HCT116 (cell line): ENCODE measurements at regions not wholly inside any gene's neighbourhood (a gene's known extent, or its start where the extent isn't known, plus 50 kb on each side); places are given as distances from the start of the nearest gene placed in this dataset.

Experiments
- ATAC-seq: fragments of 200-7000 bp; cut with Tn5 transposase; 2 replicates; pipeline ENCODE4 v1.9.1; 2020; ENCODE audit warnings: mild to moderate bottlenecking, moderate library complexity
- BruUV-seq: library from RNA; stranded (reverse); fragments of 400-500 nt; replicated peaks from 2 replicates; lab custom pipeline; 2021; lab: Mats Ljungman, UMichigan
- CTCF ChIA-PET: fragments of 300-600 bp; sonication (Branson Sonifier 250); formaldehyde crosslinking; loops from one replicate; lab custom pipeline; 2021; ENCODE audit warnings: antibody characterized with exemption; lab: Charles Lee
- POLR2A ChIA-PET: fragments of 300-600, 350-600 bp; sonication (Branson Sonifier 250); formaldehyde crosslinking; loops from one replicate; lab custom pipeline; 2021; ENCODE audit warnings: antibody characterized with exemption; lab: Charles Lee
- RAD21 ChIA-PET, 2 experiments: fragments of 300-600 bp; sonication (Branson Sonifier 250); formaldehyde crosslinking; loops; one replicate each; lab custom pipeline; 2023; ENCODE audit warnings: low total read pairs in 2 of 2; ENCODE audit not compliant: uncharacterized antibody in 2 of 2, unreplicated experiment in 2 of 2, low non-redundant PET in 1 of 2; lab: Charles Lee
- DNase-seq: peaks from one replicate; pipeline ENCODE4 v3.0.0-alpha.2; 2010; ENCODE audit warnings: low read depth, low spot score
- H2AFZ ChIP-seq: fragments of 200-600 bp; shearing (Covaris generic), sonication (generic); 2 replicates; pipeline ENCODE4 v1.6.1; 2017; ENCODE audit warnings: low read depth, mixed run types, mixed read lengths, antibody characterized with exemption, low read length; ENCODE audit not compliant: poor library complexity, severe bottlenecking
- H3K27ac ChIP-seq: 2 replicates; pipeline ENCODE4 v1.5.1; 2012; ENCODE audit warnings: low read depth, low read length
- H3K27me3 ChIP-seq: fragments of 200-600 bp; sonication (generic); 2 replicates; pipeline ENCODE4 v1.6.1; 2016; ENCODE audit warnings: mixed run types, low read length, mixed read lengths; ENCODE audit not compliant: insufficient read depth
- H3K36me3 ChIP-seq, 2 experiments: fragments of 200-500 bp in 1 of 2; fragments of 200-600 bp in 1 of 2; sonication (Bioruptor generic) in 1 of 2; sonication (generic) in 1 of 2; 2 replicates each; pipeline versions ENCODE4 v1.5.1 to v1.6.1; 2014 to 2016; ENCODE audit warnings: low read length in 2 of 2, inconsistent platforms in 1 of 2, mixed read lengths in 1 of 2, mixed run types in 1 of 2; ENCODE audit not compliant: insufficient read depth in 2 of 2, control insufficient read depth in 1 of 2
- H3K4me1 ChIP-seq, 2 experiments: fragments of 200-600 bp in 1 of 2; sonication (generic) in 1 of 2; 2 replicates each; pipeline versions ENCODE4 v1.5.1 to v1.6.1; 2012 to 2017; ENCODE audit warnings: low read length in 2 of 2, inconsistent platforms in 1 of 2, mild to moderate bottlenecking in 1 of 2, mixed read lengths in 1 of 2, mixed run types in 1 of 2, moderate library complexity in 1 of 2; ENCODE audit not compliant: insufficient read depth in 2 of 2, control insufficient read depth in 1 of 2
- H3K4me2 ChIP-seq: fragments of 200-600 bp; sonication (generic); 2 replicates; pipeline ENCODE4 v1.6.1; 2017; ENCODE audit warnings: mixed run types, low read length, mixed read lengths
- H3K4me3 ChIP-seq, 2 experiments: fragments of 200-600 bp in 1 of 2; sonication (generic) in 1 of 2; replicated peaks in 1 of 2; 2 replicates each; pipeline ENCODE4 v1.5.1; 2011 to 2016; ENCODE audit warnings: low read length in 2 of 2, control low read depth in 1 of 2, low read depth in 1 of 2, mild to moderate bottlenecking in 1 of 2, mixed read lengths in 1 of 2, mixed run types in 1 of 2
- H3K79me2 ChIP-seq: fragments of 200-600 bp; sonication (generic); 2 replicates; pipeline ENCODE4 v1.6.1; 2017; ENCODE audit warnings: mild to moderate bottlenecking, mixed run types, low read length, moderate library complexity, mixed read lengths; ENCODE audit not compliant: insufficient read depth
- H3K9ac ChIP-seq: fragments of 200-600 bp; sonication (generic); 2 replicates; pipeline ENCODE4 v1.6.1; 2016; ENCODE audit warnings: low read length, mixed read lengths
- H3K9me2 ChIP-seq: fragments of 200-600 bp; sonication (generic), shearing (Covaris generic); 2 replicates; pipeline ENCODE4 v1.6.1; 2017; ENCODE audit warnings: mixed run types, mild to moderate bottlenecking, moderate library complexity; ENCODE audit not compliant: insufficient read depth
- H3K9me3 ChIP-seq, 2 experiments: fragments of 200-500 bp in 1 of 2; fragments of 200-600 bp in 1 of 2; sonication (Bioruptor generic) in 1 of 2; sonication (generic) in 1 of 2; 2 replicates each; pipeline ENCODE4 v1.6.1; 2014 to 2017; ENCODE audit warnings: low read length in 2 of 2, mixed read lengths in 2 of 2, inconsistent platforms in 1 of 2, low read depth in 1 of 2, mild to moderate bottlenecking in 1 of 2, mixed run types in 1 of 2, moderate library complexity in 1 of 2; ENCODE audit not compliant: control insufficient read depth in 1 of 2, insufficient read depth in 1 of 2
- H4K20me1 ChIP-seq: fragments of 200-600 bp; sonication (generic), shearing (Covaris generic); 2 replicates; pipeline ENCODE4 v1.6.1; 2017; ENCODE audit warnings: mixed run types, mild to moderate bottlenecking, moderate library complexity; ENCODE audit not compliant: insufficient read depth
- ATF3 ChIP-seq: IDR thresholded peaks from 2 replicates; pipeline ENCODE4 v1.6.1; 2012
- CEBPB ChIP-seq: IDR thresholded peaks from 2 replicates; pipeline ENCODE4 v1.6.1; 2012; ENCODE audit warnings: low read depth
- CTCF ChIP-seq, 3 experiments: fragments of 200-600 bp in 1 of 3; sonication (generic) in 1 of 3; IDR thresholded peaks in 2 of 3; conservative IDR thresholded peaks in 1 of 3; 2 replicates each; pipeline ENCODE4 v1.5.1; 2012 to 2017; ENCODE audit warnings: low read depth in 2 of 3, low read length in 2 of 3, antibody characterized with exemption in 1 of 3, borderline replicate concordance in 1 of 3, control low read depth in 1 of 3, mild to moderate bottlenecking in 1 of 3, mixed read lengths in 1 of 3, mixed run types in 1 of 3, moderate library complexity in 1 of 3; ENCODE audit not compliant: insufficient read depth in 1 of 3
- ELF1 ChIP-seq: IDR thresholded peaks from 2 replicates; pipeline ENCODE4 v1.6.1; 2012; ENCODE audit warnings: low read depth, borderline replicate concordance
- EZH2 ChIP-seq: fragments of 200-600 bp; sonication (generic); IDR thresholded peaks from 2 replicates; pipeline ENCODE4 v1.6.1; 2017; ENCODE audit warnings: antibody characterized with exemption, mixed run types
- FOSL1 ChIP-seq: IDR thresholded peaks from 2 replicates; pipeline ENCODE4 v1.6.1; 2012; ENCODE audit warnings: low read depth
- MAX ChIP-seq: IDR thresholded peaks from 2 replicates; pipeline ENCODE4 v1.6.1; 2012
- POLR2A ChIP-seq: IDR thresholded peaks from 2 replicates; pipeline ENCODE4 v1.7.0; 2011; ENCODE audit warnings: borderline replicate concordance; ENCODE audit not compliant: insufficient read depth, insufficient read length; ENCODE audit errors: extremely low read depth
- POLR2AphosphoS5 ChIP-seq: IDR thresholded peaks from 2 replicates; pipeline ENCODE4 v1.6.1; 2011; ENCODE audit warnings: mild to moderate bottlenecking, low read depth, low read length, moderate library complexity
- RAD21 ChIP-seq: IDR thresholded peaks from 2 replicates; pipeline ENCODE4 v1.6.1; 2012; ENCODE audit warnings: low read depth, mild to moderate bottlenecking
- SIN3A ChIP-seq: IDR thresholded peaks from 2 replicates; pipeline ENCODE4 v1.6.1; 2012; ENCODE audit warnings: low read depth
- SP1 ChIP-seq: IDR thresholded peaks from 2 replicates; pipeline ENCODE4 v1.6.1; 2012; ENCODE audit warnings: low read depth
- TCF7L2 ChIP-seq: IDR thresholded peaks from 2 replicates; pipeline ENCODE4 v1.7.0; 2011; ENCODE audit warnings: borderline replicate concordance, inconsistent platforms; ENCODE audit not compliant: insufficient read depth, insufficient read length; ENCODE audit errors: extremely low read depth
- ZBTB33 ChIP-seq: IDR thresholded peaks from 2 replicates; pipeline ENCODE4 v1.6.1; 2011; ENCODE audit warnings: mild to moderate bottlenecking, low read length, moderate library complexity; ENCODE audit not compliant: insufficient replicate concordance; ENCODE audit errors: extremely low read depth
- ZFX ChIP-seq: fragments of 450-650 bp; IDR thresholded peaks from 2 replicates; pipeline ENCODE4 v1.6.1; 2017
- ZNF274 ChIP-seq: fragments of 200-500 bp; sonication (Bioruptor generic); IDR thresholded peaks from 2 replicates; pipeline ENCODE4 v1.6.1; 2014; ENCODE audit warnings: mild to moderate bottlenecking, low read depth, low read length, inconsistent platforms
- intact Hi-C: fragments of 100-400 bp; cut with micrococcal nuclease; formaldehyde crosslinking; loops from 2 replicates; pipeline ENCODE4 v1.10.0; 2022

- H3K36me3 ChIP-seq, result no peaks in the 10 kb centered on the region
- no peaks in the 10 kb centered on the region for H3K9me2 ChIP-seq
- H3K79me2 ChIP-seq, result no peaks in the 10 kb centered on the region
- no peaks in the 10 kb centered on the region for H3K27me3 ChIP-seq
- DNase-seq, result no peak
- no peaks in the 10 kb centered on the region for H4K20me1 ChIP-seq
- RAD21 ChIA-PET, result no interaction called here
- ATAC-seq, result no peak
- no peak overlapping the region for H3K27ac ChIP-seq
- H3K4me1 ChIP-seq, result no peaks in the 10 kb centered on the region
- TF ChIP-seq ZFX (no peak), RAD21 (no peak), MAX (no peak), ELF1 (no peak), SP1 (no peak), ZNF274 (no peak), ATF3 (no peak), SIN3A (no peak), TCF7L2 (no peak), POLR2AphosphoS5 (no peak), EZH2 (no peak), CTCF (IDR thresholded peaks at IDR 0.05 in 2 of 3, conservative IDR thresholded peaks at IDR 0.05 in 1 of 3; ENCODE audit: borderline replicate concordance in 1 of 3, insufficient read depth in 1 of 3, low read depth in 2 of 3, low read length in 2 of 3) (no peak), ZBTB33 (no peak), CEBPB (no peak), POLR2A (no peak), FOSL1 (no peak)
- no peak overlapping the region for H3K4me2 ChIP-seq
- intact Hi-C loops, result no loop called here
- no peak overlapping the region for H3K4me3 ChIP-seq
- H2AFZ ChIP-seq, result no peak overlapping the region
- CTCF ChIA-PET, result no interaction called here
- no TSS peak for BruUV-seq
- POLR2A ChIA-PET, result no interaction called here
- H3K9ac ChIP-seq, result no peak overlapping the region
- no peaks in the 10 kb centered on the region for H3K9me3 ChIP-seq
Observed at GRCh38 chr1:232109391-232109790, 482.8 kb downstream of the DISC1 start.
